ENCODE measurements at regions not wholly inside any gene's neighbourhood (a gene's known extent, or its start where the extent isn't known, plus 50 kb on each side); places are given as distances from the start of the nearest gene placed in this dataset.

DNA sequence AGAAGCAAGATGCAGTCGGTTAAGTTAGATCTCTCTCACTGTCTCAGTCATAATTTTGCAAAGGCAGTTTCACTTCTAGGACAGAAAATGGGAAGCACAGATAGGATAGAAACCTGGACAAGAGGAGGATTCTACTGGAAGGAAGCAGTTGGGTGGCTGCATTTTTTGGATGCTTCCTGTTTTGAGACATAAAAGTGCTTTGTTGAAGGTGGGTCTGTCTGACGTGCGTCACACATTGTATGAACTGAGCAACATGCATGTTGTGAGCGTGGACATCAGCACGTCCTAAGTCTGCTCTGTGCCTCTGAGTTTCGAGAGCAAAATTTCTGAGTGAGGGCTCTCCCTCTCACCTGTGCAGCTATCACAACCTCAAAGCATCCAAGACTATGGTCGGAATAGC, 68.7 kb upstream of the SNX9 start:
- TF ChIP-seq POLR2AphosphoS5 (IDR thresholded peaks at IDR 0.05), result no peak
- TF ChIP-seq, protein P1, sequence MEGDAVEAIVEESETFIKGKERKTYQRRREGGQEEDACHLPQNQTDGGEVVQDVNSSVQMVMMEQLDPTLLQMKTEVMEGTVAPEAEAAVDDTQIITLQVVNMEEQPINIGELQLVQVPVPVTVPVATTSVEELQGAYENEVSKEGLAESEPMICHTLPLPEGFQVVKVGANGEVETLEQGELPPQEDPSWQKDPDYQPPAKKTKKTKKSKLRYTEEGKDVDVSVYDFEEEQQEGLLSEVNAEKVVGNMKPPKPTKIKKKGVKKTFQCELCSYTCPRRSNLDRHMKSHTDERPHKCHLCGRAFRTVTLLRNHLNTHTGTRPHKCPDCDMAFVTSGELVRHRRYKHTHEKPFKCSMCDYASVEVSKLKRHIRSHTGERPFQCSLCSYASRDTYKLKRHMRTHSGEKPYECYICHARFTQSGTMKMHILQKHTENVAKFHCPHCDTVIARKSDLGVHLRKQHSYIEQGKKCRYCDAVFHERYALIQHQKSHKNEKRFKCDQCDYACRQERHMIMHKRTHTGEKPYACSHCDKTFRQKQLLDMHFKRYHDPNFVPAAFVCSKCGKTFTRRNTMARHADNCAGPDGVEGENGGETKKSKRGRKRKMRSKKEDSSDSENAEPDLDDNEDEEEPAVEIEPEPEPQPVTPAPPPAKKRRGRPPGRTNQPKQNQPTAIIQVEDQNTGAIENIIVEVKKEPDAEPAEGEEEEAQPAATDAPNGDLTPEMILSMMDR (IDR thresholded peaks at IDR 0.05), result no peak
- TF ChIP-seq EP300 (IDR thresholded peaks at IDR 0.05), result no peak
- no peak for TF ChIP-seq POLR2A (IDR thresholded peaks at IDR 0.05)

Measured in upper lobe of left lung (tissue), 4 donors.